Sigmoid colon (tissue), 6 donors: ENCODE measurements at regions not wholly inside any gene's neighbourhood (a gene's known extent, or its start where the extent isn't known, plus 50 kb on each side); places are given as distances from the start of the nearest gene placed in this dataset.

Experiments
- DNase-seq: peaks from one replicate; pipeline ENCODE4 v3.0.0-alpha.2; 2019
- H3K27ac ChIP-seq, 4 donors: fragments of 200-600 bp; sonication (generic); one replicate each; pipeline ENCODE4 v1.5.1; 2016 to 2019; ENCODE audit warnings: mild to moderate bottlenecking in 1 of 4
- H3K27me3 ChIP-seq, 3 donors: fragments of 200-600 bp; sonication (generic); one replicate each; pipeline ENCODE4 v1.5.1; 2019; ENCODE audit warnings: mild to moderate bottlenecking in 1 of 3
- H3K36me3 ChIP-seq, 4 donors: fragments of 200-600 bp; sonication (generic); one replicate each; pipeline ENCODE4 v1.5.1; 2016 to 2019
- H3K4me1 ChIP-seq, 4 donors: fragments of 200-600 bp; sonication (generic); one replicate each; pipeline ENCODE4 v1.5.1; 2017 to 2019
- H3K4me3 ChIP-seq, 4 donors: fragments of 200-600 bp; sonication (generic); one replicate each; pipeline ENCODE4 v1.5.1; 2017 to 2019; ENCODE audit warnings: mild to moderate bottlenecking in 2 of 4, moderate library complexity in 1 of 4
- H3K9me3 ChIP-seq, 4 donors: fragments of 200-600 bp in 3 of 4; sonication (generic) in 3 of 4; one replicate each; pipeline versions ENCODE4 v1.5.1 to v1.6.1; 2013 to 2019
- EP300 ChIP-seq, 4 donors: sonication (generic); formaldehyde crosslinking; IDR thresholded peaks; one replicate each; pipeline ENCODE4 v1.6.1; 2017; ENCODE audit warnings: antibody characterized with exemption in 4 of 4
- POLR2A ChIP-seq, 2 donors: fragments of 450-650 bp; IDR thresholded peaks; one replicate each; pipeline ENCODE4 v1.6.1; 2016; ENCODE audit warnings: antibody characterized with exemption in 2 of 2, mild to moderate bottlenecking in 2 of 2, moderate library complexity in 2 of 2
- POLR2AphosphoS5 ChIP-seq, 4 donors: sonication (generic); formaldehyde crosslinking; IDR thresholded peaks; one replicate each; pipeline ENCODE4 v1.6.1; 2017; ENCODE audit warnings: antibody characterized with exemption in 4 of 4
- WGBS, 2 donors: extraction: QIAGEN DNeasy Blood & Tissue Kit; methylation state at CpG; one replicate each; pipeline ENCODE4 v1.1.7; 2013; 5-methylcytosine and 5-hydroxymethylcytosine counted together
- intact Hi-C: fragments of 100-400 bp; cut with DNase I; formaldehyde crosslinking; loops from one replicate; pipeline ENCODE4 v1.15.1; 2023
- TF ChIP-seq, protein P1 (sequence below), 4 experiments: fragments of 450-650 bp in 3 of 4; fragments of 200-600 bp in 1 of 4; IDR thresholded peaks; one replicate each; pipeline ENCODE4 v1.5.1; 2016 to 2019; ENCODE audit warnings: antibody characterized with exemption in 4 of 4, mild to moderate bottlenecking in 3 of 4, moderate library complexity in 2 of 4
- donor health status: healthy with polysubstance abuse.
- donor health status: healthy.

DNA sequence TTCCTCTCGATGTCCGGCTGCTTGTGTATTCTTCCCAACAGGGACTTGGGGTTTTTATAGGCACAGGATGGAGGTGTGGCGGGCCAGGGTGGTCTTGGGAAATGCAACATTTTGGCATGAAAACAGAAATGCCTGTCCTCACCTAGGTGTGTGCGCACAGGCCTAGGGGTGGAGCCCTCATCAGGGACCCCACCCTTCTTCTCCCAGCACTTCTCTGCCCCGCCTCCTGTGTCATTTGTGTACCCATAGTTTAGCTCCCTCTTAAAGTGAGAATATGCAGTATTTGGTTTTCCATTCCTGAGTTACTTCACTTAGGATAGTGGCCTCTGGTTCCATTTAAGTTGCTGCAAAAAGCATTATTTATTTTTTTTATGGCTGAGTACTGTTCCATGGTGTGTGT lies 90.2 kb upstream of the ITGB1 start:
- H3K9me3 ChIP-seq: no peaks in the 10 kb centered on the region
- no peak overlapping the region for H3K27ac ChIP-seq
- H3K36me3 ChIP-seq: no peaks in the 10 kb centered on the region
- no peak overlapping the region for H3K4me3 ChIP-seq
- no peak for DNase-seq
- intact Hi-C loops: no loop called here
- no peak for TF ChIP-seq POLR2AphosphoS5 (IDR thresholded peaks at IDR 0.05)
- TF ChIP-seq POLR2A (IDR thresholded peaks at IDR 0.05): no peak
- no peak for TF ChIP-seq EP300 (IDR thresholded peaks at IDR 0.05)
- no peaks in the 10 kb centered on the region for H3K4me1 ChIP-seq
- 76 to 89% methylated on average over 5 of the region's 5 CpGs for WGBS, 2 donors
- H3K27me3 ChIP-seq: no peaks in the 10 kb centered on the region

DNA sequence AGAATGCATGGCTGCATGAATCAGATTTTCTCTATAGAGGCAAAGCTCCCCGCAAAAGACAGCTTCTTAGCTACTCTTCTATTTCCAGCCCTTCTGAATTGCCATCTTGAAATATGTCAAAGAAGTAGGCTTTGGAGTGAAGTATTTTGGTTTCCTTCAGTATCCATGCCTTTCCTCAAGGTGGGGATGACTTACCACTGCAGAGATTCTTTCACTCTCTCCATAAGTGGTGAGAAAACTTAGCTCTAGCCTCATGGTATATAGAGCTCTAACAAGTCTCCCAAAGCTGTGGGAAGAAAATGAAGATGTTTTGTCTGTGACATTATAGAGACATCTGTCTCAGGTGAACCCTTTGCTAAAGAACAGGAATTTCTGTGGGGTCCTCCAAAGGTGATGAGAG lies 89.6 kb upstream of the ITGB1 start:
- TF ChIP-seq POLR2AphosphoS5 (IDR thresholded peaks at IDR 0.05) (no peak), POLR2A (IDR thresholded peaks at IDR 0.05) (no peak), EP300 (IDR thresholded peaks at IDR 0.05) (no peak)
- TF ChIP-seq, protein P1, sequence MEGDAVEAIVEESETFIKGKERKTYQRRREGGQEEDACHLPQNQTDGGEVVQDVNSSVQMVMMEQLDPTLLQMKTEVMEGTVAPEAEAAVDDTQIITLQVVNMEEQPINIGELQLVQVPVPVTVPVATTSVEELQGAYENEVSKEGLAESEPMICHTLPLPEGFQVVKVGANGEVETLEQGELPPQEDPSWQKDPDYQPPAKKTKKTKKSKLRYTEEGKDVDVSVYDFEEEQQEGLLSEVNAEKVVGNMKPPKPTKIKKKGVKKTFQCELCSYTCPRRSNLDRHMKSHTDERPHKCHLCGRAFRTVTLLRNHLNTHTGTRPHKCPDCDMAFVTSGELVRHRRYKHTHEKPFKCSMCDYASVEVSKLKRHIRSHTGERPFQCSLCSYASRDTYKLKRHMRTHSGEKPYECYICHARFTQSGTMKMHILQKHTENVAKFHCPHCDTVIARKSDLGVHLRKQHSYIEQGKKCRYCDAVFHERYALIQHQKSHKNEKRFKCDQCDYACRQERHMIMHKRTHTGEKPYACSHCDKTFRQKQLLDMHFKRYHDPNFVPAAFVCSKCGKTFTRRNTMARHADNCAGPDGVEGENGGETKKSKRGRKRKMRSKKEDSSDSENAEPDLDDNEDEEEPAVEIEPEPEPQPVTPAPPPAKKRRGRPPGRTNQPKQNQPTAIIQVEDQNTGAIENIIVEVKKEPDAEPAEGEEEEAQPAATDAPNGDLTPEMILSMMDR (IDR thresholded peaks at IDR 0.05): no peak
- no peak for DNase-seq
- H3K27ac ChIP-seq: no peak overlapping the region
- no peaks in the 10 kb centered on the region for H3K36me3 ChIP-seq
- no peaks in the 10 kb centered on the region for H3K4me1 ChIP-seq
- WGBS, 2 donors: 93 to 98% methylated on average over 1 of the region's 1 CpG
- intact Hi-C loops: no loop called here
- no peaks in the 10 kb centered on the region for H3K9me3 ChIP-seq
- H3K4me3 ChIP-seq: no peak overlapping the region
- H3K27me3 ChIP-seq: no peaks in the 10 kb centered on the region

DNA sequence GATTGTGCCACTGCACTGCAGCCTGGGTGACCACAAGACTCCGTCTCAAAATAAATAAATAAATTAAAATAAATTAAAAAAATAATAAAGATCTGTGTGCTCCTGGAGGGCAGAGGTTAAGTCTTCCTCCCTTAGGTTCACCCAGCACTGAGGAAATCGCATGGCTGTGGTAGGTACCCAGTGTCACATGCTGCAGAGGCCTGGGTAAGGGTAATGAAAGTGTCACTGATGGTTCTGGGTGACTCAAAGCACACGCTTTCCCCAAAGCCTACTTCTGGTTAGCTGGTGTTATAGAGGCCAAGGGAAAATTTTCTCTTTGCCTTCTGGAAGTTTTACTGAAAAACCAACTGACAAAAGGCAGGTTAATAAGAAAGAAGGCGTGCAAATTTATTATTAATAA lies 88.8 kb upstream of the ITGB1 start:
- H3K4me3 ChIP-seq: no peak overlapping the region
- H3K36me3 ChIP-seq: no peaks in the 10 kb centered on the region
- DNase-seq: no peak
- H3K4me1 ChIP-seq: no peaks in the 10 kb centered on the region
- H3K9me3 ChIP-seq: no peaks in the 10 kb centered on the region
- TF ChIP-seq POLR2AphosphoS5 (IDR thresholded peaks at IDR 0.05): no peak
- TF ChIP-seq EP300 (IDR thresholded peaks at IDR 0.05): no peak
- TF ChIP-seq POLR2A (IDR thresholded peaks at IDR 0.05): no peak
- TF ChIP-seq, protein P1 (IDR thresholded peaks at IDR 0.05): no peak
- 87 to 90% methylated on average over 4 of the region's 4 CpGs for WGBS, 2 donors
- no peak overlapping the region for H3K27ac ChIP-seq
- intact Hi-C loops: no loop called here
- H3K27me3 ChIP-seq: no peaks in the 10 kb centered on the region

DNA sequence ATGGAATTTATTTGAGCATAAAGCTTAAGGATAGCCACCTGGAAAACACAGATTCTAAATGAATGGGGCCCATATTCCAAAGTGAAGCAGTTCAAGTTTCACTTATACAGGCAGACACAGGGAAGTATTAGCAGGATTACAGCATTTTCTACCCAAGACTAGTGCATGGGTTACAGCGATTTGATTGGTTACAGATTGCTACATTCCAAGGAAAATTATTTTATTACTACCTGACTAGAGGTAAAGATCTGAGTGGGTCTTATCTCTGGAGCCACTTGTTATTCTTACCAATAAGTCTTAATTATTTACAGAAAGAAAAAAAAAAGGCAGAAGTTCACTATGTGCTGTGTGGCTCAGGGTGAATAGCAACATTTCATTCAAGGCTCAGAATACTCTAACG lies 87.4 kb upstream of the ITGB1 start:
- no peak for DNase-seq
- intact Hi-C loops: no loop called here

DNA sequence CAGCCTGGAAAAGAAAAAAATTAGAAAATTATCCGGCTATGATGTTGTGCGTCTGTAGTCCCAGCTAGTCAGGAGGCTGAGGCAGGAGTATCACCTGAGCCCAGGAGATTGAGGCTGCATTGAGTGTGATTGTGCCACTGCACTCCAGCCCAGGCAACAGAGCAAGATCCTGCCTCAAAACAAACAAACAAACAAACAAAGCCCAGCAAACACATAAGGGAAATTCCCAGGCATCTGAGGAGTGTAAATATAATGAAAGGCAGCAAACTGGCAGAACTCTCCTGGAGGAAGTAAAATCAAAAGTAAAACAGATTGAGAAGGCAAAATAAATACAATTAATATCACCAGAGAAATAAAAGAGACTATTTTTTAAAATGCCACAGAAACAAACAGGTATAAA lies 84.5 kb upstream of the ITGB1 start:
- TF ChIP-seq POLR2AphosphoS5 (IDR thresholded peaks at IDR 0.05) (no peak), EP300 (IDR thresholded peaks at IDR 0.05) (no peak), POLR2A (IDR thresholded peaks at IDR 0.05) (no peak)
- TF ChIP-seq, protein P1 (IDR thresholded peaks at IDR 0.05): no peak
- WGBS, 2 donors: 97 to 99% methylated on average over 2 of the region's 2 CpGs
- Histone ChIP-seq H3K27me3 (no peaks in the 10 kb centered on the region), H3K9me3 (no peaks in the 10 kb centered on the region), H3K4me3 (no peak overlapping the region), H3K27ac (no peak overlapping the region), H3K36me3 (no peaks in the 10 kb centered on the region), H3K4me1 (no peaks in the 10 kb centered on the region)
- intact Hi-C loops: no loop called here
- DNase-seq: no peak

More for the DNA sequence above, 87.4 kb upstream of the ITGB1 start:
- no peak overlapping the region for H3K27ac ChIP-seq
- TF ChIP-seq POLR2AphosphoS5 (IDR thresholded peaks at IDR 0.05): no peak
- no peak overlapping the region for H3K4me3 ChIP-seq
- 33 to 74% methylated on average over 2 of the region's 2 CpGs for WGBS, 2 donors
- no peaks in the 10 kb centered on the region for H3K9me3 ChIP-seq
- no peaks in the 10 kb centered on the region for H3K4me1 ChIP-seq
- H3K36me3 ChIP-seq: no peaks in the 10 kb centered on the region
- H3K27me3 ChIP-seq: no peaks in the 10 kb centered on the region

DNA sequence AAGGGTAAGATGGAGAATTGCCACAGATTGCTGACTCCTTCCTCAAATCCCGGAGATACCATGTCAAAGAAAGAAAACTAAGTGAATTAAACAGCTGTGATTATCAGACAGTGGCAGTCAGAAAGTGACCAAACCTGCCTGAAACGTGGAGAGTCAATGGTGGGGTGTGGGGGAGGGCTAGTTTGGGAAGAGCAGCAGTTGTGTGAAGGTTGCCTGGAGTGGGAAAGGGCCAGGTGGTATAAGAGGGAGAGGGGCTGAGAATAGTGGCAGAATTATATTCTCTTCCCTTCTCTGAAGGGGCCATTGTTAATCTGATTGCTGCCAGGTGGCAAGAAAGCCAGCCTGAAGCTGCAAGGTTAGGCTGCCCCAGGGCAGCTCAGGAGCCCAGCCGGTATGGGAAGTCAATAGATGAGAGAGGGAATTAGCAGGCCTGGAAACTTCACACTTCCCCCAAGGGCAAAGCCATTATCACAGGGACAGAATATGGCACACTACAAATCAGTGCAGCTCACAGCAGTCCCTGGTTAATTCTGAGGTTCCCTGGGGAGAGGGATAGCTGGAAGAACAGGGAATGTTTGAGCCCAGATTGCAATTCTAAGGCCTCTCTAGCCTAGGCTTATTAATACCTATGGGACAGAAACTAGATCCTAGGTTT lies 83.9 kb upstream of the ITGB1 start:
- intact Hi-C loops: no loop called here
- no peaks in the 10 kb centered on the region for H3K4me1 ChIP-seq
- no peaks in the 10 kb centered on the region for H3K36me3 ChIP-seq
- H3K4me3 ChIP-seq: no peak overlapping the region
- DNase-seq: no peak
- H3K27ac ChIP-seq: no peak overlapping the region
- TF ChIP-seq POLR2AphosphoS5 (IDR thresholded peaks at IDR 0.05): no peak
- no peak for TF ChIP-seq EP300 (IDR thresholded peaks at IDR 0.05)
- TF ChIP-seq, protein P1 (IDR thresholded peaks at IDR 0.05): no peak
- TF ChIP-seq POLR2A (IDR thresholded peaks at IDR 0.05): no peak
- 54 to 57% methylated on average over 3 of the region's 3 CpGs for WGBS, 2 donors
- no peaks in the 10 kb centered on the region for H3K9me3 ChIP-seq
- no peaks in the 10 kb centered on the region for H3K27me3 ChIP-seq
